ENCODE measurements at regions not wholly inside any gene's neighbourhood (a gene's known extent, or its start where the extent isn't known, plus 50 kb on each side); places are given as distances from the start of the nearest gene placed in this dataset.

DNA sequence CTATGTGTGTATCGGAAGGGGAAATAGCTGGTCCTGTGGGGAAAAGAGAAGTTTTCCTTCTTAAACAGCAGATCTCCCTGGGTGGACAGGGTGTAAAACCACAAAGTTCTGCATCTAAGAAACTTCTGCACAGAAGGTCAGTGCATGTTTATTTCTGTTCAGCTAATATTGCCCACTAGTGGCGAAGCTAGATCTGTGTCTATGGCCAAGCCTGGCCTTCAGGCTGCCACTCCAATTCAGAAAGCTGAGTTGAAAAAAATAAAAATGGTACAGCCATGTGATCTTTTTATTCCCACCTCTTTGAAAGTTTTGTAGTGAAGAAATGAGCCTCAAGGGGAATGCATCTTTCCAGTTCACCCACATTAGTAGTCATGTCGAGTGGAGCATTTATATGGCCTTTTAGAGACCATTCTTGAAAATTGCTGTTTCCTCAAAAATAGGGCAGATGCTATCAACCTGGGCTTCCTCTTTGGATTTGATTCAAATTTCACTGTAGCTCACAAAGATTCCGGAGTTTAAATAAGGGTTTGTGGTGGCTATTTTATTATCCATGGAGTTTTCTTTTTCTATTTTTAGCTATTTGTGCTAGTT lies 488.0 kb downstream of the PRELID2 start:
- CTCF ChIA-PET = interaction anchor here (0.6 to 2.8 kb wide), 26 partner anchors 8 to 1143 kb away, joined by 3 to 20 read pairs (median 4); no protein-coding TSS in a partner anchor
- no peaks in the 10 kb centered on the region for H3K27me3 ChIP-seq (ENCODE audit: control insufficient read depth, insufficient read depth, low read length)
- DNase-seq (ENCODE audit: low read depth, low spot score) = peak; percentile 13
- no peak overlapping the region for H3K27ac ChIP-seq (ENCODE audit: low read depth, low read length)
- no peak overlapping the region for H3K4me3 ChIP-seq (ENCODE audit: low read depth, low read length)
- no peaks in the 10 kb centered on the region for H3K9me3 ChIP-seq (ENCODE audit: control insufficient read depth, insufficient read depth, low read length)
- POLR2A ChIA-PET = interaction anchor here (0.7 kb wide), 1 partner anchor 152 kb away, joined by 3 read pairs; no protein-coding TSS in a partner anchor
- TF ChIP-seq, protein P1, sequence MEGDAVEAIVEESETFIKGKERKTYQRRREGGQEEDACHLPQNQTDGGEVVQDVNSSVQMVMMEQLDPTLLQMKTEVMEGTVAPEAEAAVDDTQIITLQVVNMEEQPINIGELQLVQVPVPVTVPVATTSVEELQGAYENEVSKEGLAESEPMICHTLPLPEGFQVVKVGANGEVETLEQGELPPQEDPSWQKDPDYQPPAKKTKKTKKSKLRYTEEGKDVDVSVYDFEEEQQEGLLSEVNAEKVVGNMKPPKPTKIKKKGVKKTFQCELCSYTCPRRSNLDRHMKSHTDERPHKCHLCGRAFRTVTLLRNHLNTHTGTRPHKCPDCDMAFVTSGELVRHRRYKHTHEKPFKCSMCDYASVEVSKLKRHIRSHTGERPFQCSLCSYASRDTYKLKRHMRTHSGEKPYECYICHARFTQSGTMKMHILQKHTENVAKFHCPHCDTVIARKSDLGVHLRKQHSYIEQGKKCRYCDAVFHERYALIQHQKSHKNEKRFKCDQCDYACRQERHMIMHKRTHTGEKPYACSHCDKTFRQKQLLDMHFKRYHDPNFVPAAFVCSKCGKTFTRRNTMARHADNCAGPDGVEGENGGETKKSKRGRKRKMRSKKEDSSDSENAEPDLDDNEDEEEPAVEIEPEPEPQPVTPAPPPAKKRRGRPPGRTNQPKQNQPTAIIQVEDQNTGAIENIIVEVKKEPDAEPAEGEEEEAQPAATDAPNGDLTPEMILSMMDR (IDR thresholded peaks at IDR 0.05; ENCODE audit: low read depth, low read length) = peak; percentile 75

DNA sequence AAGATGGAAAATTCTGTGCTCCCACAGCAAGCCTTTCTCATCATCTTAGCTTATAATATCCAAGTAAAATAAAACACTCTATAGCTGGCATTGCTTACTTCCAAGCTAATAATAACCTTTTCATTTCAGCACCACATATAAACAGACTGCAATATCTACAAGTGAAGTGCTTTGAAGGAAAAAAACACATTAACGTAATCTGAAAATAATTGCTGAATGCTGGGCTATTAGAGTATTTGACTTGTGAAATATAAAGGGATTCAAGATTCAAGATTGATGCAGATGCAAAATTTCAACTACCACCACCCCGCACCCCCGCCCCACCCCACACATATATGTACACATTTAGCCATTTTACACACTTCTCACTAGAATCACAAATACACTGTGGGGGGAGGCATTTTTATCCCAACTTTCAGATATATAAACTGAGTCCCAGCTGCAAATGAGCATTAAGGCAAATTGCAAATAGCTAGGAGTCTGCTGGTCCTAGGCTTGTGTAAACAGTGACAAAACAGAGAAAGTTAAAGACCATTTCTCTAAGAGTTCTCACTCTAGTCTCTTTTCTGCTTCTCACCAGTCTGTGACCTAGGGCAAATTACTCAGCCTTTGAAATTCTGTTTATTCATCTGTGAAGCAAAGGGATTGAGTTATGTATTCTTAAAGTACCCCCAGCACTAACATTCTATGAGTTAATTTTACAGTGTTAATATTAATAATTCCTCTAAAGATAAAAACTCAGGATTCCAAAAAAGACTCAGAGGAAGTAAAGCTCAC lies 489.4 kb downstream of the PRELID2 start:
- ChIA-PET CTCF (interaction anchor here (0.6 to 2.8 kb wide), 12 partner anchors 8 to 1142 kb away, joined by 3 to 20 read pairs (median 8); no protein-coding TSS in a partner anchor), POLR2A (no interaction called here)
- Histone ChIP-seq H3K27ac (ENCODE audit: low read depth, low read length) (no peak overlapping the region), H3K9me3 (ENCODE audit: control insufficient read depth, insufficient read depth, low read length) (no peaks in the 10 kb centered on the region), H3K27me3 (ENCODE audit: control insufficient read depth, insufficient read depth, low read length) (no peaks in the 10 kb centered on the region), H3K4me3 (ENCODE audit: low read depth, low read length) (no peak overlapping the region)
- no peak for DNase-seq (ENCODE audit: low read depth, low spot score)
- TF ChIP-seq, protein P1 (IDR thresholded peaks at IDR 0.05; ENCODE audit: low read depth, low read length) = no peak

DNA sequence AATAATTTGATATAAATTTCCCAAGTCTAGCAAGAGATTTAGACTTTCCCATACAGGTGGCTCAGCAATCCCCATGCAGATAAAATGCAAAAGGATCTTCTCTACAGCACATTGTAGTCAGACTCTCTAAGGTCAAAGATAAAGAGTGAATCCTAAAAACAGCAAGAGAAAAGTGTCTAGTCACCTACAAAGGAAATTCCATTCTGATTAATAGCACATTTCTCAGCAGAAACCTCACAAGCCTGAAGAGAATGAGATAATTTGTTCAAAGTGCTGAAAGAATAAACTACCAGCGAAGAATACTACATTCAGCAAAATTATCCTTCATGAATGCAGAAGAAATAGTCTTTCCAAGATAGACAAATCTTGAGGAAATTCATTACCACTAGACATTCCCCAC lies 493.3 kb downstream of the PRELID2 start:
- TF ChIP-seq, protein P1 (IDR thresholded peaks at IDR 0.05; ENCODE audit: low read depth, low read length) = no peak
- H3K27me3 ChIP-seq (ENCODE audit: control insufficient read depth, insufficient read depth, low read length) = no peaks in the 10 kb centered on the region
- DNase-seq (ENCODE audit: low read depth, low spot score) = no peak
- no peaks in the 10 kb centered on the region for H3K9me3 ChIP-seq (ENCODE audit: control insufficient read depth, insufficient read depth, low read length)
- H3K27ac ChIP-seq (ENCODE audit: low read depth, low read length) = no peak overlapping the region
- ChIA-PET POLR2A (no interaction called here), CTCF (no interaction called here)
- H3K4me3 ChIP-seq (ENCODE audit: low read depth, low read length) = no peak overlapping the region

DNA sequence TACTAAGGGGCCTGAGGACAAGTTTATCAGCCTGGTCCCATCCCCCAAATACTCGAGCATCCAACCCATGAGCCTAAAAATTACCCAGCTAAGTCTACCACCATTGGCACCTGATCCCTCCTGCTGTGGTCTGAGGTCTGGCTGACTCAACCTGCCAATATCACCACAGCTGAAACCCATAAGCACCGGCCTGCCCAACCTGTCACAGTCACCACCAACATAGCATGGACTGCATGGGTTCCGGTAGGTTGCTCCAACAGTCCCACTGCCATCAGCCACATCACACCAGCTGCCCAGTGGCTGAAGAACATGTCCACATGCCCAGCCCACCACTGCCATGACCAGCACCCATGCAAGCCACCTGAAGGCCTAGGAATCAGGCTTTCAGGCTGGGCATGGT lies 495.0 kb downstream of the PRELID2 start:
- no peaks in the 10 kb centered on the region for H3K9me3 ChIP-seq (ENCODE audit: control insufficient read depth, insufficient read depth, low read length)
- H3K27ac ChIP-seq (ENCODE audit: low read depth, low read length) = no peak overlapping the region
- H3K27me3 ChIP-seq (ENCODE audit: control insufficient read depth, insufficient read depth, low read length) = no peaks in the 10 kb centered on the region
- ChIA-PET POLR2A (no interaction called here), CTCF (no interaction called here)
- no peak for DNase-seq (ENCODE audit: low read depth, low spot score)
- no peak overlapping the region for H3K4me3 ChIP-seq (ENCODE audit: low read depth, low read length)
- TF ChIP-seq, protein P1 (IDR thresholded peaks at IDR 0.05; ENCODE audit: low read depth, low read length) = no peak

All from AG04450 (cell line).